ENCODE measurements at regions not wholly inside any gene's neighbourhood (a gene's known extent, or its start where the extent isn't known, plus 50 kb on each side); places are given as distances from the start of the nearest gene placed in this dataset.
A peak's percentile ranks its signal among the peaks of the same experiment; 100 is the strongest.

DNA sequence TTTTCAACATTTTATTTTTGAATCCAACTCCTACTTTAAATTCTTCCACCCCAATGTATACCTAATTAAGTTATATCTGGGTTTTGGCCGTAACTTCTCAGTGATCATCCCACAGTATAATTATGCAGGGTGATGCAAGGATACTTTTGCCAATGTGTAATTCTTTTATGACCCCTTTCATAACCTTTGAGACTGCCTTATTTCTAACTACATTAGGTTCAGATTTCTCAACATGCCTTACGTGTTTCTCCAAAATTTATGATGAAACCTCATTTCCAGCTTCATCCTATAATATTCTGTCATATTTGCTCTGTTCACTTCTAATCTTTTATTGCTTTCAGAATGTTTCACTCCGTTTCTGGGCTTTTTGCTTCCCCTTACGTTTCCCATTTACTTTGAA is 1229.6 kb upstream of the ALCAM start:
- no peak overlapping the region for H3K4me3 ChIP-seq
- H3K27me3 ChIP-seq: no peaks in the 10 kb centered on the region
- H3K27ac ChIP-seq: no peak overlapping the region
- WGBS, 2 donors: 67 to 70% methylated on average over 4 of the region's 4 CpGs
- no peak for DNase-seq
- intact Hi-C loops (cut with DNase I): no loop called here
- TF ChIP-seq CTCF (IDR thresholded peaks at IDR 0.05) (no peak), POLR2A (IDR thresholded peaks at IDR 0.05) (no peak)
- H3K9me3 ChIP-seq: no peaks in the 10 kb centered on the region
- no peak for ATAC-seq
- H3K4me1 ChIP-seq: no peaks in the 10 kb centered on the region
- H3K36me3 ChIP-seq (replicated peaks in 1 of 2; ENCODE audit: insufficient read depth in 1 of 2, low read depth in 2 of 2): no peaks in the 10 kb centered on the region

DNA sequence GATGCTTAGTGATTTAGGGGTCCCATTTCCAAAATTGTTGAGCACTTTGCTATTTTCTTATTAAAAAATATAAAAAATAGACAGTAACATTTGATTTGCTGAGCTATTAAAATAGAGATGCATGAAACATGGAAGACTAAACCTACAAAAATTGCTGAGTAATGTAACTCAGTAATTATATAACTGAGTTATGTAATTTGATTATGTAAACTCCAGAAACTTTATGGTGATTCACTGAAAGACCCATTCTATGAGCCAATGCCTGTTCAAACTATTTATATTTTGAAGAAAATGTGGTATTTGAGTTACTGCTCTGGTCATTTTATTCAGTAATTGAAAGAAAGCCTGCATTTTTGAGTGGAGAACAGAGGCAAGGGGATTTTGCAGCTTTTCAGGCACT is 1221.5 kb upstream of the ALCAM start:
- no peaks in the 10 kb centered on the region for H3K4me1 ChIP-seq
- no peak overlapping the region for H3K27ac ChIP-seq
- H3K9me3 ChIP-seq: no peaks in the 10 kb centered on the region
- ATAC-seq: no peak
- no peak for TF ChIP-seq CTCF (IDR thresholded peaks at IDR 0.05)
- TF ChIP-seq POLR2A (IDR thresholded peaks at IDR 0.05): no peak
- H3K4me3 ChIP-seq: no peak overlapping the region
- intact Hi-C loops (cut with DNase I): no loop called here
- DNase-seq: no peak
- H3K36me3 ChIP-seq (replicated peaks in 1 of 2; ENCODE audit: insufficient read depth in 1 of 2, low read depth in 2 of 2): no peaks in the 10 kb centered on the region
- H3K27me3 ChIP-seq: no peaks in the 10 kb centered on the region

DNA sequence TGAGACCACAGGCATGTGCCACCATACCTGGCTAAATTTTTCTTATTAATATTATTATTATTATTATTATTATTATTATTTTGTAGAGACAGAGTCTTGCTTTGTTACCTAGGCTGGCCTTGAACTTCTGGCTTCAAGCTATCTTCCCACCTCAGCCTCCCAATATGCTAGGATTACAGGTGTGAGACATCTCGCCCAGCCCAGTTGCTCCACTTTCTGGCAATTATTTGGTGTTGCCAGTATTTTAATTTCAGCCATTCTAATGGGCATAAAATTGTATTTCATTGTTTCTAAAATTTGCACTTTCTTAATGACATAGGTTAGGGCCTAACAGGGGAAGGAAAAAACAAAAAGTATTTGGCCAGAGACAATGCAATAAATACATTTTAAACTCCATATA is 1217.6 kb upstream of the ALCAM start:
- Histone ChIP-seq H3K4me1 (no peaks in the 10 kb centered on the region), H3K36me3 (replicated peaks in 1 of 2; ENCODE audit: insufficient read depth in 1 of 2, low read depth in 2 of 2) (no peaks in the 10 kb centered on the region), H3K27ac (no peak overlapping the region), H3K4me3 (no peak overlapping the region), H3K27me3 (no peaks in the 10 kb centered on the region), H3K9me3 (no peaks in the 10 kb centered on the region)
- TF ChIP-seq POLR2A (IDR thresholded peaks at IDR 0.05) (no peak), CTCF (IDR thresholded peaks at IDR 0.05) (peak in 1 of 7 experiments; percentile 33)
- intact Hi-C loops (cut with DNase I): no loop called here
- DNase-seq: no peak
- ATAC-seq: no peak
- WGBS, 2 donors: 56 to 83% methylated on average over 1 of the region's 1 CpG

- Histone ChIP-seq H3K4me3 (no peak overlapping the region), H3K27ac (no peak overlapping the region), H3K36me3 (replicated peaks in 1 of 2; ENCODE audit: insufficient read depth in 1 of 2, low read depth in 2 of 2) (no peaks in the 10 kb centered on the region), H3K9me3 (no peaks in the 10 kb centered on the region), H3K4me1 (no peaks in the 10 kb centered on the region), H3K27me3 (no peaks in the 10 kb centered on the region)
- TF ChIP-seq CTCF (IDR thresholded peaks at IDR 0.05) (no peak), POLR2A (IDR thresholded peaks at IDR 0.05) (no peak)
- DNase-seq (no peak), ATAC-seq (no peak)
- intact Hi-C loops (cut with DNase I): no loop called here
- WGBS, 2 donors: 77 to 81% methylated on average over 2 of the region's 2 CpGs
Observed at GRCh38 chr3:104150724-104151123, 1216.0 kb upstream of the ALCAM start.

DNA sequence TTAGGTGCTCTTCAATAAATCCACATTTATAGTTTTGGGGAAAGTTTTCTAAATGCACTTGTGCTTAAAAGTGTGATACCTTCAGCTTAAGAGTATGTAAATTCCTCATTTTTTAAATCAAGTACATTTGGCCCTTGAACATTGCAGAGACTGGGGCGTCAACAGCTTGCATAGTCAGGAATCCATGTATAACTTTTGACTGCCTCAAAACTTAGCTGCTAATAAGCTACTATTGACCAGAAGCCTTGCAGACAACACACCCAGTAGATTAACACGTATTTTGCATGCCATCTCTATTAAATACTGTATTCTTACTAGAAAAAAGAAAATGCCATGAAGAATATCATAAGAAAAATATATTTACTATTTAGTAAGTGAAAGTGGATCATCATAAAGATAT is 1211.8 kb upstream of the ALCAM start:
- H3K4me1 ChIP-seq: no peaks in the 10 kb centered on the region
- ATAC-seq: no peak
- H3K4me3 ChIP-seq: no peak overlapping the region
- H3K27me3 ChIP-seq: no peaks in the 10 kb centered on the region
- DNase-seq: no peak
- WGBS, 2 donors: 30 to 37% methylated on average over 2 of the region's 2 CpGs
- no peak overlapping the region for H3K27ac ChIP-seq
- no peak for TF ChIP-seq CTCF (IDR thresholded peaks at IDR 0.05)
- no peak for TF ChIP-seq POLR2A (IDR thresholded peaks at IDR 0.05)
- no peaks in the 10 kb centered on the region for H3K36me3 ChIP-seq (replicated peaks in 1 of 2; ENCODE audit: insufficient read depth in 1 of 2, low read depth in 2 of 2)
- intact Hi-C loops (cut with DNase I): no loop called here
- H3K9me3 ChIP-seq: no peaks in the 10 kb centered on the region

Measured in body of pancreas (tissue), 4 donors.